Activated naive CD8-positive, alpha-beta T cell treated with anti-CD3 and anti-CD28 coated beads for 36 hours (primary cell): ENCODE measurements at regions not wholly inside any gene's neighbourhood (a gene's known extent, or its start where the extent isn't known, plus 50 kb on each side); places are given as distances from the start of the nearest gene placed in this dataset.

ENCODE experiments used
- DNase-seq: peaks from one replicate; pipeline ENCODE4 v3.0.0; 2021
- H3K27ac Mint-ChIP-seq: one replicate; pipeline ENCODE4 v1.8.0; 2022; ENCODE audit warnings: mild to moderate bottlenecking, moderate library complexity, mixed read lengths
- H3K27me3 Mint-ChIP-seq: one replicate; pipeline ENCODE4 v1.8.0; 2022; ENCODE audit warnings: mild to moderate bottlenecking, mixed read lengths
- H3K36me3 Mint-ChIP-seq: one replicate; pipeline ENCODE4 v1.8.0; 2021; ENCODE audit warnings: mild to moderate bottlenecking, mixed read lengths
- H3K4me1 Mint-ChIP-seq: one replicate; pipeline ENCODE4 v1.8.0; 2021; ENCODE audit warnings: mixed read lengths
- H3K4me3 Mint-ChIP-seq: one replicate; pipeline ENCODE4 v1.8.0; 2022; ENCODE audit warnings: mild to moderate bottlenecking, moderate library complexity, mixed read lengths
- H3K9me3 Mint-ChIP-seq: one replicate; pipeline ENCODE4 v1.8.0; 2022; ENCODE audit warnings: mixed read lengths

DNA sequence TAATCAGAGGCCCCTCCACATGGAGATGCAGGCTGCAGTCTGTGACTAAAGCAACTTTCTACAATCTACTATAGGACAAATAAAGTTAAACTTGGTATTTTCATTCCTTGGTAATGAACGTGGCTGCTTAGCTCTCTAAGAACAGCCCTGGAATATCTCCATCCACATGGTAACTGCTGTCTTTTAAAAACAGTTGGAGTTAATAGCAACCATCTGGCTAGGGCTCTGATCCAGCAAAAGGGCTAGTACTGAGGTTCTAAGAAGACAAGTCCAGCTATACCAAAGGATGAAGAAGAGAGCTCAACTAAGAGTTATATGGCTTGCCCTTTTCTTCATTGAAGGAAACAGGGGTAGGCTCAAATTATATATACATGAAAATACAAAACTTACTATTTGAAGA, 920.1 kb downstream of the FLRT2 start:
- no peak overlapping the region for H3K27ac Mint-ChIP-seq
- DNase-seq = no peak
- no peaks in the 10 kb centered on the region for H3K4me1 Mint-ChIP-seq
- H3K4me3 Mint-ChIP-seq = no peak overlapping the region
- H3K9me3 Mint-ChIP-seq = no peaks in the 10 kb centered on the region
- H3K27me3 Mint-ChIP-seq = no peaks in the 10 kb centered on the region
- no peaks in the 10 kb centered on the region for H3K36me3 Mint-ChIP-seq

GRCh38 chr14:86442135-86442534, 912.2 kb downstream of the FLRT2 start:
- Mint-ChIP-seq H3K27ac (no peak overlapping the region), H3K36me3 (no peaks in the 10 kb centered on the region), H3K9me3 (no peaks in the 10 kb centered on the region), H3K27me3 (peaks cover 9% of the 10 kb centered on the region), H3K4me3 (no peak overlapping the region), H3K4me1 (no peaks in the 10 kb centered on the region)
- DNase-seq = no peak

DNA sequence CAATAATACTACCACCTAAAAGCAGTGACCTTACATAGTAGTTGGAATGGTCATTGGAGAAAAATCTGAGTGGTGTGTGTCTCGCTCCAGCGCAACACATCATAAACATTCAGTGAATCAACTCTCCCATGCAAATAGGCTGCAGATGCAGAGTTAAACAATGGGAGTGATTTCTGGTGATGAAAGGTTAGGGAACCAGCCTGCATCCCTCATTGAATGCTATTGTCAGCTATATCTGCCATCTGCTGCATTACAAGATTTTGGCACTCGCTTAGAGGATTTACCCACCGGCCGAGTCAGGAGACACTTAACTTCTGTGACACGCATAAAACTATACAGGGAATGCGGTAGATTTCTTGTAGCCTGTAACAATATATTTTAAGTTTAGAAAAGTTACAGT, 900.9 kb downstream of the FLRT2 start:
- Mint-ChIP-seq H3K27ac (no peak overlapping the region), H3K9me3 (no peaks in the 10 kb centered on the region), H3K36me3 (no peaks in the 10 kb centered on the region), H3K4me1 (no peaks in the 10 kb centered on the region), H3K4me3 (no peak overlapping the region), H3K27me3 (no peaks in the 10 kb centered on the region)
- no peak for DNase-seq

- Mint-ChIP-seq H3K9me3 (no peaks in the 10 kb centered on the region), H3K36me3 (no peaks in the 10 kb centered on the region), H3K27ac (no peak overlapping the region), H3K4me3 (no peak overlapping the region), H3K4me1 (no peaks in the 10 kb centered on the region), H3K27me3 (no peaks in the 10 kb centered on the region)
- DNase-seq = no peak
Observed at GRCh38 chr14:86423214-86423613, 893.3 kb downstream of the FLRT2 start.

DNA sequence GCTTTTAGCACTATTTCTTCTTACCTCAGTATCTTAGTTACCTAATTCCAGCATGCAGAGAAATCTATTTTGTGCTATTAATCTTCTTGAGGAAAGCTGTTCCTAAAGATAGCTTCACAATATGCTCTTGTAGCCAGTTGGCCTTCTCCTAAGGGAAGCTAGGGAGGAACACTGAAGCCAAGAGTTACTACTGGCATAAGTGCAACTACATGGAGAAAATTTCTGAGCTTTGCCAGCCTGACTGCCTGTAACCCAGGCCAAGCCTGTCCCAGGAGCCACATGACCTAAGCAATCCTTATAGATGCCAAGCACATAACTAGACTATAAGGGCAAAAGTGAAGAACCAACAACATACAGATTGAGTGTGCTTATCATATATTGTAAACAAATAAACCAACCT, 890.2 kb downstream of the FLRT2 start:
- Mint-ChIP-seq H3K9me3 (peaks cover under 1% of the 10 kb centered on the region), H3K4me3 (no peak overlapping the region), H3K4me1 (no peaks in the 10 kb centered on the region), H3K36me3 (no peaks in the 10 kb centered on the region), H3K27ac (no peak overlapping the region), H3K27me3 (no peaks in the 10 kb centered on the region)
- DNase-seq = no peak

DNA sequence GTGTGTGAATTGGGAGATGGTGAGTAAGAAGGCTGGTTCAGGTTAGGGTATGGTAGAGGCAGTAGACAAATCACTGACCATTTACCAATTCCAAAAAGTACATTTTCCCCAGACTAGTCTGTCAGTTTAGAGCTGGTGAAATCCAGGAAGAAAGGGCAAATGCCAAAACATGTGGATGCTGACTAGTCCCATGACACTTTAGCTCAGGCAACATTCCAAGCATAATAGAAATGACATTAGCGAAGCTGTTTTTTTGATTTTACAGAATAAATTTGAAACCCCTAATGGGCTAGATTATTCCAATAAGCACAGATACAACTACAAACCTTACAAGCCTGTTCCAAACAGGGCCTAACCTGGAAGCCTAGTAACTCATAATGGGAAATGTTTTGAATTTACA, 884.2 kb downstream of the FLRT2 start:
- no peaks in the 10 kb centered on the region for H3K36me3 Mint-ChIP-seq
- no peaks in the 10 kb centered on the region for H3K27me3 Mint-ChIP-seq
- H3K9me3 Mint-ChIP-seq = peaks cover 2% of the 10 kb centered on the region
- no peaks in the 10 kb centered on the region for H3K4me1 Mint-ChIP-seq
- no peak overlapping the region for H3K4me3 Mint-ChIP-seq
- no peak overlapping the region for H3K27ac Mint-ChIP-seq
- no peak for DNase-seq

- Mint-ChIP-seq H3K27ac (no peak overlapping the region), H3K9me3 (peaks cover 3% of the 10 kb centered on the region), H3K4me1 (no peaks in the 10 kb centered on the region), H3K36me3 (no peaks in the 10 kb centered on the region), H3K27me3 (no peaks in the 10 kb centered on the region), H3K4me3 (no peak overlapping the region)
- DNase-seq = no peak
Observed at GRCh38 chr14:86404989-86405649, 875.2 kb downstream of the FLRT2 start.

DNA sequence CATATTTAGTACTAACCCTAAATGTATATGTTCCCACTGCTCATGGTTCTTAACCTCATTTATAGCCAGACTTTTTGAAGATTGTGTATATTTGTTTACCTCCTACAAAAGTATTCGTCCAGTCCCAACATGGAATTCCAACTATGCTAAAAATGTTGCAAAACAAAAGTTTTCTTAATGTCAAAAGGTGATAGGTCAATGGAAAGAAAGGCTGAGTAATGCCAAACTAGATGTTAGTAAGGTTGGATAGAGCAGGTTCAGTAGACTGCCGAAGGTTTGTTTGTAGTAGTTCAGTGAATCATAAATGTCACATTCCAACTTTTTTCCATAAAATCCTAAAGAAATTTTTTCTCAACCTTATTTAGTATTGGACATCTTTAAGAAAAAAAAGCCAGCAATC, 874.5 kb downstream of the FLRT2 start:
- H3K4me1 Mint-ChIP-seq = no peaks in the 10 kb centered on the region
- H3K27me3 Mint-ChIP-seq = no peaks in the 10 kb centered on the region
- H3K9me3 Mint-ChIP-seq = peaks cover 4% of the 10 kb centered on the region
- no peak overlapping the region for H3K4me3 Mint-ChIP-seq
- no peak for DNase-seq
- H3K27ac Mint-ChIP-seq = no peak overlapping the region
- H3K36me3 Mint-ChIP-seq = no peaks in the 10 kb centered on the region

- Mint-ChIP-seq H3K4me3 (no peak overlapping the region), H3K9me3 (peaks cover 4% of the 10 kb centered on the region), H3K27me3 (no peaks in the 10 kb centered on the region), H3K4me1 (no peaks in the 10 kb centered on the region), H3K36me3 (no peaks in the 10 kb centered on the region), H3K27ac (no peak overlapping the region)
- no peak for DNase-seq
Observed at GRCh38 chr14:86402545-86402944, 872.6 kb downstream of the FLRT2 start.

GRCh38 chr14:86391085-86391484, 861.1 kb downstream of the FLRT2 start:
- no peak for DNase-seq
- Mint-ChIP-seq H3K4me3 (no peak overlapping the region), H3K36me3 (no peaks in the 10 kb centered on the region), H3K9me3 (no peaks in the 10 kb centered on the region), H3K4me1 (no peaks in the 10 kb centered on the region), H3K27ac (no peak overlapping the region), H3K27me3 (no peaks in the 10 kb centered on the region)

- no peak overlapping the region for H3K4me3 Mint-ChIP-seq
- no peaks in the 10 kb centered on the region for H3K4me1 Mint-ChIP-seq
- H3K9me3 Mint-ChIP-seq = no peaks in the 10 kb centered on the region
- no peaks in the 10 kb centered on the region for H3K36me3 Mint-ChIP-seq
- no peaks in the 10 kb centered on the region for H3K27me3 Mint-ChIP-seq
- no peak for DNase-seq
- H3K27ac Mint-ChIP-seq = no peak overlapping the region
Observed at GRCh38 chr14:86388216-86388615, 858.3 kb downstream of the FLRT2 start.

DNA sequence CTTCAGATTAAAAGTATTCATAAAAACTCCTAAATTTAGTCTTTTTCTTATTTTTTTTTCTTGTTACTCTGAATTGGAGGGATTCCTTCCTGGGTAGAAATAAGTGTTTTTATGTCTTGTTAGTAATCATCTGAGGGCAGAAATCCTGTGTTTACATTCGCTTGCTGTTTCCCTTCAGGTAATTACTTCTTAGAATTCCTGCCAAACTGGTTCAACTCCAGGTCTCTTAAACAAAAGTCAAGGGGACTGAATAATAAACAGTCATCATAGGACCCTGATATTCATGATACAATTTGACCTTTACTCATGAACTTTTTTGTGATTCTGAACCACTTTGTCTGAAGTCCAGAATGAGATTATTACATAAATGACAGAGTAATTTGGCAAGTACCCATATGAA, 843.9 kb downstream of the FLRT2 start:
- peaks cover 2% of the 10 kb centered on the region for H3K9me3 Mint-ChIP-seq
- no peaks in the 10 kb centered on the region for H3K27me3 Mint-ChIP-seq
- DNase-seq = no peak

GRCh38 chr14:86372402-86372801, 842.5 kb downstream of the FLRT2 start:
- no peak for DNase-seq
- Mint-ChIP-seq H3K9me3 (peaks cover 2% of the 10 kb centered on the region), H3K27ac (no peak overlapping the region), H3K36me3 (no peaks in the 10 kb centered on the region), H3K4me3 (no peak overlapping the region), H3K27me3 (no peaks in the 10 kb centered on the region), H3K4me1 (no peaks in the 10 kb centered on the region)

More for the DNA sequence above, 843.9 kb downstream of the FLRT2 start:
- Mint-ChIP-seq H3K4me1 (no peaks in the 10 kb centered on the region), H3K27ac (no peak overlapping the region), H3K4me3 (no peak overlapping the region), H3K36me3 (no peaks in the 10 kb centered on the region)

- no peak overlapping the region for H3K4me3 Mint-ChIP-seq
- no peaks in the 10 kb centered on the region for H3K36me3 Mint-ChIP-seq
- no peaks in the 10 kb centered on the region for H3K9me3 Mint-ChIP-seq
- no peak for DNase-seq
- no peaks in the 10 kb centered on the region for H3K4me1 Mint-ChIP-seq
- H3K27ac Mint-ChIP-seq = no peak overlapping the region
- H3K27me3 Mint-ChIP-seq = no peaks in the 10 kb centered on the region
Observed at GRCh38 chr14:86364634-86365033, 834.7 kb downstream of the FLRT2 start.

DNA sequence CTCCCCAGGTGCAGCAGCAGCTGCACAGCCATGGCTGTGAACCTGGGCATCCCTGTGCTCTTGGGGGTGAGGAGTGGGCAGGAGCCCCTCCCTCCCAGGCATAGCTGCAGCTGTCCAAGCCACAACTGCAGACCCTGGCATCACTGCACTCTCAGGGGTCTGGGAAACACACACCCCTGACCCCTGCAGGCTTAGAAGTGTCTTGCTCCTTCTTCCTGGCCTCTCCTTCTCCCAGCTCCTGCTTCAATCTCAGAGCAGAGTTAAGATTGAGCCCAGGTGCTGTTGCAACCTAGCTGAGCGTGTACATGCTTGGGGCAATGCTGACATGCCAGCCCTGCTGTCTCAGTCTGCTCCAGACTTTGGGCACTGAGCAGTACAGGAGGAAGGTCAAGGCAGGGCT, 833.6 kb downstream of the FLRT2 start:
- Mint-ChIP-seq H3K4me1 (no peaks in the 10 kb centered on the region), H3K27ac (no peak overlapping the region), H3K9me3 (no peaks in the 10 kb centered on the region), H3K36me3 (no peaks in the 10 kb centered on the region), H3K4me3 (no peak overlapping the region), H3K27me3 (no peaks in the 10 kb centered on the region)
- DNase-seq = no peak

GRCh38 chr14:86363047-86363446, 833.1 kb downstream of the FLRT2 start:
- Mint-ChIP-seq H3K4me3 (no peak overlapping the region), H3K27ac (no peak overlapping the region), H3K4me1 (no peaks in the 10 kb centered on the region), H3K36me3 (no peaks in the 10 kb centered on the region), H3K27me3 (no peaks in the 10 kb centered on the region), H3K9me3 (no peaks in the 10 kb centered on the region)
- no peak for DNase-seq

GRCh38 chr14:86357876-86358275, 827.9 kb downstream of the FLRT2 start:
- no peak for DNase-seq
- H3K27ac Mint-ChIP-seq = no peak overlapping the region
- H3K4me1 Mint-ChIP-seq = no peaks in the 10 kb centered on the region
- no peaks in the 10 kb centered on the region for H3K27me3 Mint-ChIP-seq
- H3K9me3 Mint-ChIP-seq = no peaks in the 10 kb centered on the region
- no peak overlapping the region for H3K4me3 Mint-ChIP-seq
- H3K36me3 Mint-ChIP-seq = no peaks in the 10 kb centered on the region
